ENCODE measurements at regions not wholly inside any gene's neighbourhood (a gene's known extent, or its start where the extent isn't known, plus 50 kb on each side); places are given as distances from the start of the nearest gene placed in this dataset.
A peak's percentile ranks its signal among the peaks of the same experiment; 100 is the strongest.

DNA sequence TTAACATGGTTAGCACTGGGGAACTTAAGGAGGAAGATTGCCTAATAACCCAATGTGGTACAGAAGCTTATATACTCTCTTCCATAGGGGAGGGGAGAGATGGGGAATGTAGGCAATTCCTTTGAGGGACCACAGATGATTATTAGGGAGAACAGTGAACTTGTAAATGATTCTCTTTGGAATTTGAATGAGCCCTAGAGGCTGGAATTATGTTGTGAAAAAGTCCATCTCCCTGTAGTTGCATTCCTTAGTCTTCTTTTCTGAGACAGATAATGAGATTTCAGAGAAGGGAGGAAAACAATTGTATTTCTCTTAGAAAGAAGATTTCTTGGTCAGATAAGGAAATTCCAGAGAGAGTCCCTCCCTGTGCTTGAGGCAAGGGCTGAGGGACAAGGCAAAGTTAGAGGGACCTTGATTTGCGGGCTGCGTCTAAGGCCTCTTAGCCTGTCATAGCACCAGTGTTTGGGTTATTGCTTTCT is 89.0 kb upstream of the HMCN1 start:
- DNase-seq, result peak; percentile 71

GRCh38 chr1:185644531-185644930 is 89.7 kb upstream of the HMCN1 start:
- DNase-seq, result no peak

DNA sequence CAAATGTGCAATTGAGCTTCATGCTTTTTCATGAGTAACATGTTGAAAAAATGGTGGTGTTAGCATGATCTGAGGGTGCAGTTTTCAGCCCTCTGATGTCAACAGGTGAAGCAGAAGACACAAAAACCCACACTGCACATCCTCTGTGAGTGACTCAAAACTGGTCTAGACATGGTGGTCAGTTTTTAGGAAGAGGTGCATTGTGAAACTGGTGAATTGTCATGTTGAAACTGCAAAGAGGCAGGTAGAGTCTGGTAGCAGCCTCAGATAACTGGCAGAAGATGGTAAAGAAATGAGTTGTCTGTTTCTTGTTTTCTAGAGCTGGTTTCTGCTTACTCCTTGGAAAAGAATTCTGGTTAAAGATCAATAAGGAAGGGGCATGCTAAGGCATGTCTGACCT is 97.3 kb upstream of the HMCN1 start:
- DNase-seq, result no peak

- no peak for DNase-seq
These were observed 99.5 kb upstream of the HMCN1 start for GRCh38 chr1:185634704-185635103.

DNA sequence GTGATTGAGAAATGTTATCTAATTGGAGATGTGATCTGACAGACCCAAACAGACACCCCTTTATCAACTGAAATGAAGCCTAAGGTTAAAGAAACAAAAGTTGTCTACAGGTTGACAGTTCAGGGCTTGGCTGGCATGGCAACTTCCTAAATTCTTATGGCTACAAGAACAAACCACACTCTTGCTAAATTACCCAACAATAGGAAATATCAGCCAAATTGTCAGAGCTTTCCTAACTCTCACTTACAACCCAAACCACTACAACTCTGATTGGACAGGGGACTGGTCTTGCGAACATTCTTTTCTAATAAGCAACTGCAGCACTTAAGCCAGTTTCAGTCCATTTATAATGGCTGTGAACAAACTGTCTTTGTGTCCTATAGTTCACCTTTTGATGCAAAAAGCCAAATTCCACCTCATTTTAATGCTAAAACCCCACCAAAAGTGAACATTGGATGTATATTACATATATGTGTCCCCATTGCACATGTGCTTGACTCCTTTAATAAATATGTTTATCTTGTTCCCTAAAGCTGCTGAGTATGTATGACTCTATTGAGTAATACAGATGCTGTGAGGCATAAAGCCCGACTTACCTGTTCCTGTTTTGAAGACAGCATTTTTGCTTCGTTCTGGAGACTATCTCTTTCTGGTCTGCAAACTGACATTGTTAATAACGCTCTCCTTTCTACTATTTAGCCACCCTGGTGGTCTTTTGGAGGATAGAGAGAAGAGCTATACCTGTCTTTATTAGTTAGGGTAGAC is 101.3 kb upstream of the HMCN1 start:
- DNase-seq, result no peak

- no peak for DNase-seq
These were observed 102.3 kb upstream of the HMCN1 start for GRCh38 chr1:185631843-185632242.

DNA sequence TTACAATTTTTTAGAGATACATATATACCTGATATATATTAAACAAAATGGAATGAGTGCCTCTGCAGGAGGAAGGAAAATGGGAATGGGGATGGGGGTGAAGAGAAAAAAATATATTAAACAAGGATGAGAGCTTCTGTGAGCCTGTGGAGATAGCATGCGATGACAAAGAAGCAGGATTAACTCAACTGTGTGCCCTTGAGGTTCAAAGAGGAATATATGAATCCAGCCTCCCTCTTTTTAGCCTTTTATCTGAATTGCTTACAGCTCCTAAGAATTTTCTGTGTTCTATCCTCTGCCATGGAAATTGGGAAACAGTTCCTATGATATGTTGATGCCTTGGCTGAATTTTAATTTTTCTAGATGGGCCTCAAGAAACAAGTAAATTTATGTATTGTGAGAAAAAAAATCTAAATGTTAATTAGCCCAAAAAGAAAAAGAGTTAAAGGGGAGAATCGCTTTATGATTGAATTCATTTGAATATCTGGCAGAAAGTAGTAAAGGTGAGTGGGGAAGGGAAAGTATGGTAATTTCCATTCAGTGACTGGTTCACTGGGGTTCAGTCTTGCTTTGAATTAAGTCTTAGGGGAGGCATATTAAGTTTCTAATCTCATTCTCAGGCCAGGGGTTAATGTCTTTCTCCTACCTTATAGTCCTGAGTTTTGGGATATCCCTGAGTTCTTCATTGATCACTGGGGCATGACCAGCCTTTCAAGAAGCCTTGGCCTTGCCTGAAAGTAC is 106.3 kb upstream of the HMCN1 start:
- no peak for DNase-seq

- DNase-seq, result no peak
These were observed 107.0 kb upstream of the HMCN1 start for GRCh38 chr1:185627171-185627570.

GRCh38 chr1:185626344-185626743 is 107.8 kb upstream of the HMCN1 start:
- DNase-seq, result no peak

- DNase-seq, result no peak
These were observed 123.2 kb upstream of the HMCN1 start for GRCh38 chr1:185610954-185611353.

- peak; percentile 66 for DNase-seq
These were observed 126.0 kb upstream of the HMCN1 start for GRCh38 chr1:185608177-185608576.

DNA sequence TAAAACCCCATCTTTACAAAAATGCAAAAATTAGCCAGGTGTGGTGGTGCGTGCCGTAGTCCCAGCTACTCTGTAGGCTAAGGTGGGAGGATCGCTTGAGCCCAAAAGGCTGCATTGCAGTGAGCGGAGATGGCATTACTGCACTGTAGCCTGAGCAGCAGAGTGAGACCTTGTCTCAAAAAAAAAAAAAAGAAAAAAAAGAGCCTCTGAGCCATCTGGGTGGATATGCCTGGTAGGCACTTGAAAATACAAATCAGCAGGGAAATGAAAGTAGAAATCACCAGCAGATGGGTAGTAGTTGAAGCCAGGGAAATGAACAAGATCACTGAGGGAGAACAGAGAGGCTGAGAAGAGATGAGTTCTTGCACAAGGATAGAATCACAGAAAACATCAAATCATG is 131.0 kb upstream of the HMCN1 start:
- DNase-seq, result no peak

GRCh38 chr1:185601189-185601588 is 133.0 kb upstream of the HMCN1 start:
- DNase-seq, result no peak

DNA sequence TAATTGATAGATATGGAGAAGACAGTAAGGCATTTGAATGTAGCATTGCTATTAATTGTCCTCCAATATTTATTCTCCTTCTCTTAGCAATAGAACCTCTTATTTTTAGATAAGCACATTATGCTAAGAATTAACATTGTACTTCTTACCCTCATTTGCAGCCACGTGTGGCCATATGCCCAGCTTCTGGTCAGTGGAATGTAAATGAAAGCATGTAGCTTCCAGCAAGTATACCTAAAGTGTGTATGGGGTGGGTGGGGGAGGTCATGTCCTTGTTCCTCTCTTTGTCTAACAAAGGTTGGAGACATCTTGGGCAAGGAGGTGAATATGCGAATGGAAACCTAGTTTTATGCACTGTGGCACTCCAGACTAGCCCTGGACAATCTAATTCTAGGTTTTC is 133.6 kb upstream of the HMCN1 start:
- DNase-seq, result no peak

GRCh38 chr1:185598332-185598731 is 135.9 kb upstream of the HMCN1 start:
- no peak for DNase-seq

- peak; percentile 42 for DNase-seq
These were observed 138.1 kb upstream of the HMCN1 start for GRCh38 chr1:185595835-185596667.

DNA sequence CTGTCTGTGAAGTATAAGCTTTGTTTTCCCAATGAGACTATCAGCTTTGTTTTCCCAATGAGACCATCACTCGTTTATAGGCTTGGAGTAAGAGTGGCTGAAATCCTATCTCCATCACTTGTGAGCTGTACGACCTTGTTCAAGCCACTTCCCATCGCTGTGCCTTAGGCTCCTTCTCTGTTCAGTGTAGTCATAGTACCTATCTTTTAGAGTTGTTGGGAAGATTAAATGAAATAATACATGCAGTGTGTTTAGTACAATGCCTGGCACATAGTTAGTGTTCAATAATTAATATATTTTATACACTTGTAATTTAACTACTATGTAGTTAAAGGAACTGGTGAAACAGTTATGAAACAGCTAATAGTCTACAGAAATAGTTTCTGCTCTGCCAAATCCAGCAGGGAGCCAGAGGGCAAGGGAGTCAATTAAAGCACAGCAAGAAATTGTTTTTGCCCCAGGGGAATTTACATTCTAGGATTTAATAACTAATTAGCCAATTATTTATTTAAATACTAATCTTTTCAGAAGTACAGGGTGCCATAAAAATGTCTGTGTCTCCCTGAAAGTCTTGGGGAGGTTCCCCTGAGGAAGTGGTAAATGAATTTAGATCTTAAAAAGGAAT is 139.3 kb upstream of the HMCN1 start:
- no peak for DNase-seq

DNA sequence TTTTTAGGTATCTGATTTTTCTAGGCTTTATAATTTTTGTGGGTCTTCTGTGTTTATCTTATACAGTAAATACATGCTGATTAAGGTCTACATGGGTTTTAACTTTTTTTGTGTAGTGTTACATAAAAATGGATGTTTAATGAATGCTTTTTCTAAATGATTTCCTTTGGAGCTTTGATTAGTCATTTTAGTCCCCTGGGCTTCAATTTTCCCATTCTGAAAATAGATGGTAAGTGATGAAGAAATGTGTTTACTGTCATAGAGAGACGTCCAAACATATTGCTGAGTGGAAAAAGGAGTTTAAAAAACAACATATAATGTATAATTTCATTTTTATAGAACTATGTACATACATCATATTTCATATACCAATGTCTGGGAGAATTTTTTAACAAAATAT is 140.9 kb upstream of the HMCN1 start:
- peak; percentile 27 for DNase-seq

- no peak for DNase-seq
These were observed 148.4 kb upstream of the HMCN1 start for GRCh38 chr1:185585770-185586169.

DNA sequence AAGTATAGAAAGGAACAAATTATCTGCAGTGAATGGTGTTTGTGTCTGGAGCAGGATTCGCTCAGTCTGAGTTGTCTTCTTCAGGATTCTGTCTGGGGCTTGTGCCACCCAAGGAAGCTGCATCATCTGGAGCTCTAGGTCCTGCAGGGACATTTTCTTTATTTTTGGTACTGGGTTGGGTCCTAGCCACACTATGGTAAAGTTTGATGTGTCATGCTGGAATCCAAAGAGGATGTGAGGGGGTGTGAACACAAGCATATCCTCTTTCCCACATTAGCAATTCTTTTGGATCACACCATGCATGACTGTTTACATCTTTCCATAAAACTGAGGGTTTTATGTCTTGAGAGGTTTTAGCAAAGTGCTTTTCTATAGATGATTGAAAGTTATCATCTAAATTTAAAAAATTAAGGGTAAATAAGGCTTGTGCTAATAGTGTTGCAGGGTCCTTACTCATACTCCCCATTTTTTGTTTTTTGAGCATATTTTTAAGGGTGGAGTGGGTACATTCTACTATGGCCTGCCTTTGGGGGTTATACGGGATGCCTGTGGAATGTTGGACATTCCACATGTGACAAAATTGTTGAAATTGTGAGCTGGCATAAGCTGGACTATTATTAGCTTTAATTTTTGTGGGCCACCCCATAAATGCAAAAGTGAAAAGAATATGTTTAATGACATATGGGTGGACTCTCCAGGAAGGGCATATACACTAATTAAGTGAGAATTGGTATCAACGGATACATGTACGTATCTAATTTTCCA is 152.0 kb upstream of the HMCN1 start:
- peak; percentile 92 for DNase-seq

DNA sequence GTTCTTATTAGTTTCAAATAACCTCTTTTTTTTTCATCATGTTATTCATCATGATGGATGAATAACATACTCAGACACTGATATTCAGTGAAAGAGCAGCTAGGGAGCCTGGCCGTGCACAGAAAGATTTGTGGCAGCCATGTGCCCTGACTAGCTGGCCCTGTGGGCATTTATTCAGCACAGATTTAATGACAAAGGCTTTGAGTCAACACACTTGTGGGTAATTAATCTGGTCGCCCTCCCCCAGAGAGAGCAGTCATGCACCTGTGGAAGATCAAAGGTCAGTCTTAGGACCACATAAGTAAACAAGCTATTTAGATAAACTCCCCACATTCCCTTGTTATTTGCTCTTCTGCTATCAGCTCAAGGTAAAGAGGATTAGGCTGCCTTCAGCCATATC is 153.2 kb upstream of the HMCN1 start:
- DNase-seq, result no peak

DNA sequence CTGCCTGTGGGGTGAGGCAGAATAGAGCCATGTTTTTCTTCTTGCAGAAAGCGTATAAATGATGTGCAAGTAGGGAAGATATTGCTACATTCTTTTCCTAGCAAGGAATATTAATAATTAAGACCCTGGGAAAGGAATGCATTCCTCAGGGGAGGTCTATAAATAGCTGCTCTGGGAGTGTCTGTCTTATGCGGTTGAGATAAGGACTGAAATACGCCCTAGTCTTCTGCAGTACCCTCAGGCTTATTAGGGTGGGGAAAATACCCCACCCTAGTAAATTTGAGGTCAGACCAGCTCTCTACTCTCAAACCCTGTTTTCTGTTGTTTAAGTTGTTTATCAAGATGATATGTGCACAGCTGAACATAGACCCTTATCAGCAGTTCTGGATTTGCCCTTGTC is 155.9 kb upstream of the HMCN1 start:
- DNase-seq, result peak; percentile 46

All from fibroblast of skin of back (primary cell).